ENCODE measurements at regions not wholly inside any gene's neighbourhood (a gene's known extent, or its start where the extent isn't known, plus 50 kb on each side); places are given as distances from the start of the nearest gene placed in this dataset.
"Not testable (repeated sequence)": the region's sequence is repeated elsewhere in the genome, so short reads cannot be mapped to it uniquely, and the experiment has no call there.

DNA sequence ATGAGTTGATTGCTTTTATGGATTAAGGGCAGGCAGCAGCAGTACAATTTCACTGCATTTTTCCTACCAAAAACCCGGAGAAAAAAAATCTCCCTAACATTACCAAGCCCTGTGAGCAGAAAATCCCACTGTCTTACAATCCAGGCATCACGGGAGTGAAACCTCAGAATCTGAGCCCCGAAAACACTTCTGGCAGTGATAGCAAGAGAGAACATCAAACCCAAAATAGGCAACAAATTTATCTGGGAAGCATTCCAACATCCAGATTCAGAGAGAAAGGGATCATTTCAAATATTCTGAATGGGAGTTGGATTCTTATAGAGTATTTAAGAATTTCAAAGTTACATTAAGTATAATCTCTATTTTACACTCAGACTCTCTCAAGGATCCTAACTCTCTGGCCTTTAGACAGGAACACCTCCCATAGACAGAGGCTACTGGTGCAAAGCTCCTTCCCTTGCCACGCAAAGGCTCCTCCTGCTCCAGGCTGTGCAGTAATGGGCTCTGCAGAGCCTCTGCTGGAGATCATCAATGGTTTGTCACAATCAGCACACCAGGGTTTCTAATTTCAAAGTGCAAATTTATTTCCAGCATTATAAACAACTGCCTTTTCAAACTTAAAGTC, 256.9 kb downstream of the PARM1 start:
- no peak for DNase-seq (ENCODE audit: low read depth)

DNA sequence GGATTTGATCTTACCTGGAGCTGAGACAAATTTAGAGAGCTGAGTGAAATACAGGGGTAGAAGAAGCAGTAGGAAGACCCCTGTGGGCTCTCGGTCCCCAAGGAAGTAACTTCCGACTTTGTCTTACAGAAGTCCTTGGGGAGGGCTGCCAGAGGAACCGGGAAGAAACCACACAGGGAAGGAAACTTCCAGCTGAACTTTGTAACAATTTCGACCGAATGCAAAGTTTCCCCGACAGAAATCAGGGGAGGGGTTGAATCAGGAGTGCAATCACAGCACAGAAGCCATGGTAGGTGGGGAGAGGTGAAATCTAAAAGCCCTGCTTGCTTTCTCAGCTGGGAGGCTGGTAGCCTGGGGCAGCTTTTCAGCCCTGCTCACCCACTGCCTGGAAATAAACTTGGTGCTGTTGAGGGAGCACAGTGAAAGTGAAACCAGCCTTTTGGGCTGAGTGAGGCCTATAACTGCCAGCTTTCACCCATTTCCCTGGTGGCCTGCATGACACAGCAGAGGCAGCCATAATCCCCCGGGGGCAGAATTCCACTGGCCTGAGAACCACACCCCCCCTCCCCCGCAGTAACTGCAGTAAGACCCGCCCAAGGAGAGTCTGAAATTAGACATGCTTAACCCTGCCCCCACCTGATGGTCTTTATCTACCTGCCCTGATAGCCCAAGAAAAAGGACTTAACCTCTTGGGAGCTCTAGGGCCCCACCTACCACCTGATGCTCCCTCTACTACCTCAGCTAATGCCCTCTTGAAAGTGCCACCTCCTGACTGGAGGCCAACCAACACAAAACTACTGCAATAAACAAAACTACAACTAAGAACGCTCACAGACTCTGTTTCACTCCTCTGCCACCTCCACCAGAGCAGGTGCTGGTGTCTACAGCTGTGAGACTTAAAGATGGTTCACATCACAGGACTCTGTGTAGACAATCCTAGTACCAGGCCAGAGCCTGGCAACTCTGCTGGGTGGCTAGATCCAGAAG, 248.2 kb downstream of the PARM1 start:
- peak; percentile 23 for DNase-seq (ENCODE audit: low read depth)

DNA sequence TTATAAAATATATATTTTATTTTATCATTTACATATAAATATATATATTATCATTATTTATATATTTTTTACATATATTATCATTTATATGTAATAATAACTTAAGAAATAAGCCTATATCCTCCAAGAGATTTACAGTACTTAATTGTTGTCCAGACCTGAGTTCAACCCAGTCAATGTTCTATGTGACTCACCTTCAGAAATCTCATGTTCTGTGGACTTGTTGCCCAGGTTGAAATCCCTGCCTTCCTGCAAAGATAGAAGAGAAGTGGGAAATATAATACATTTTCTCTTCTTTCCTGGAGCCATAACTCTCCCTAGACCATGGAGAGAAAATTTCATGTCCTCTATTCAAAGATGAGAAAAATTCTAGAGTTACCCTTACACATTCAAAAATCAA, 247.3 kb downstream of the PARM1 start:
- DNase-seq (ENCODE audit: low read depth), result no peak

DNA sequence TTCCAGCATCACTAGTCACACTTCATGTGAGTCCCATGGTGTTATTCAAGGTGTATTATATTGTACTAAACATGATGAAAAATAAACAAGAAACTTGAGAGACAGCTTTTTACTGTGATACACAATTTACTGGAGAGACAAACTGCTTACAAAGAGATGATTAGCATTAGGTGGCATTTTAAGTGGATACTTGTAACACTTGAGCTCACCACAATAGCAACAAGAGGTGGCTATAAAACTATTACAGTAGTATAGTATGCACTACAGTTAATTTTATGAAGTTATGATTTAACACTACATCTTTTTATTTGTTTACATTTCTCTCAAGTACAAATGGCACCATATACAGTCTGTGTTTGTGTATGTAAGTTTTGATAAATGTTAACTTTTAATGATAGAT, 246.6 kb downstream of the PARM1 start:
- no peak for DNase-seq (ENCODE audit: low read depth)

DNA sequence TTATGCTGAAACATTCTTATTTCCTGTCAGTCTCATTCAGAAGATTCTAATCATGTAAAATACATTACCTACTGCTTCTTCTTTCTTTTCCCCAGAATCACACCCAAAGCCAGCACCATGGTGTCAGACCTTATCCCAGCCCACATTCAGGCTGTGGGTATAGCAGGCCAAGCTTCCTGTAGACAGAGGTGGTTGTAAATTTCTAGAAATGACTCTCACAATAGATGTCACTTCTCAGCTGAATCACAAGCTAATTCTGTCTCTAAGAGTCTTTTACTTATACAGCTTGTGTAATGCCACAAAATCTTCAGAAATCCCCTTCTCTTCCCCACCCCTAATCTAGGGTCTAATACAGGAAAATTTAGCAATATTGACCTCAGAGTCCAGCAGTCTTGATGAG, 239.6 kb downstream of the PARM1 start:
- DNase-seq (ENCODE audit: low read depth), result no peak

DNA sequence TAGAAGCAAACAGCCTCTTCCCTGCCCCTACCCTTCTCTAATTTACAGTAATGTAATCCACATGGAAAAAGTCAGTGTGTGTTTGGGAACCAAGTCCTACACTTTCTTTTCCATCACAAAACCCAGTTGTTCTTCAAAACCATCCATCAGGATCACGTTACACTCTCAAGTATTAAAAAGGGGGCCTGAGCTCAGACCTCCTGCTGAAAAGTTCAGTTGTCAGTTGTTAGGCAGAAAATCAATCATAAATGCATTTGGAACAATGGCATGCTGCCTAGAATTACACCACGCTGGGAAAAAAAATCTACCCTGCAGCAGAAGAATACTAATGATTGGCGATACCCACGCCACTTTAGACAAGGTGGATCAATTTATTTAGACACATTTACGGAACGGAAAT, 236.5 kb downstream of the PARM1 start:
- DNase-seq (ENCODE audit: low read depth), result no peak

DNA sequence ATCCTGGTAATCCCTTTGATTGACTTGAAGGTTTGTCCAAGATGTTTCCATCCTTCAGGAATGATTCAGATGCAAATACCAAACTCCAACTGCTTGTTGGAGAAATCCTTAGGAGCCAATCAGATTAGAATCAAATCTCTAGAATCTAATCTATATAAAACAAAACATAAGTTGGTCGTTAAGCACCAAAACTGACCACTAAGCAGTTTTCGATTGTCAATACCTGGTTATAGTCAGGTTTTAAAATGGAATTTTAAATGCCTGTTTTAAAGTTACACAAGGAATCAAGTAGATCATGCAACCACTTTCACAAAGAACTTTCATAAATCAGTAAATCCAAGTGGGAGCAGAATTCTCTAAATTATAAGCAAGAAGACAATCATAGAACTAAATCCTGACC, 236.1 kb downstream of the PARM1 start:
- no peak for DNase-seq (ENCODE audit: low read depth)

DNA sequence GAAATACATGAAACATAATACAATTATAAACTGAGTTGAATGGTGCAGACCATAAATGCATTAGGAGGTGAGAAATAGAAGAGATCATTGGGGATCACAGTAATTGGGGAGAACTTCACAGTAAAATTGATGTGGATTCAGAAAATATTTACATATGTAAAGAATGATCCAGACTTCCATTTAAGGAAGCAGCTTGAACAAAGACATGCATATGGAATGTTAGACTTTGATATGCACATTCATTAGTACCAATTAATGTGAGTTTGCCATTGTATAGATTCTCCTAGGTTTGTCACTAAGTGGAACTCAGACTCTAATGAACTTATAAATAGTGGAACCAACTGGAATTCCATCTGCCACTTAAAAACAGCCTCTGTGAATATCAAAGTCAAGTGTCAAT, 235.6 kb downstream of the PARM1 start:
- no peak for DNase-seq (ENCODE audit: low read depth)

DNA sequence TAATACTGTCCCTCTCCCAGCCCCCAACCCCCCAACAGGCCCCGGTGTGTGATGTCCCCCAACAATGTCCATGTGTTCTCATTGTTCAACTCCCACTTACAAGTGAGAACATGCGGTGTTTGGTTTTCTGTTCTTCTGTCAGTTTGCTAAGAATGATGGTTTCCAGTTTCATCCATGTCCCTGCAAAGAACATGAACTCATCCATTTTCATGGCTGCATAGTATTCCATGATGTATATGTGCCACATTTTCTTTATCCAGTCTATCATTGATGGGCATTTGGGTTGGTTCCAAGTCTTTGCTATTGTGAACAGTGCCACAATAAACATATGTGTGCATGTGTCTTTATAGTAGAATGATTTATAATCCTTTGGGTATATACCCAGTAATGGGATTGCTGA, 232.2 kb downstream of the PARM1 start:
- not testable (repeated sequence) for DNase-seq (ENCODE audit: low read depth)

DNA sequence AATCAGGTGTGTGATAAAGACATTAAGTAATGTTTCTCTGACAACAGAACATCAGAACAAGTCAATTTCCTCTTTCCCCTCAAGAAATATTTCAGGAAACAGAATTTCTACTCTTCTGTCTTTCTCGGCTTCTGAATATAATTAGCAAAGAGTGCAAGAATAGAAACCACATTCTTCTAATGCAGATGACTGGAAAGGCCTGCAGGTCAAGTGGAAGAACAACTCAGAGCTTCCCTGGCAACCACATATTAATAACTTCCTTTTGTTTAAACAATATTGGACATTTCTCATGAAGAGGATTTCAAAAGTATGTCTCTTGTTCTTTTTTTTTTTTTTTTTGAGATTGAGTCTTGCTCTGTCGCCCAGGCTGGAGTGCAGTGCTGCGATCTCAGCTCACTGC, 225.5 kb downstream of the PARM1 start:
- DNase-seq (ENCODE audit: low read depth), result no peak

DNA sequence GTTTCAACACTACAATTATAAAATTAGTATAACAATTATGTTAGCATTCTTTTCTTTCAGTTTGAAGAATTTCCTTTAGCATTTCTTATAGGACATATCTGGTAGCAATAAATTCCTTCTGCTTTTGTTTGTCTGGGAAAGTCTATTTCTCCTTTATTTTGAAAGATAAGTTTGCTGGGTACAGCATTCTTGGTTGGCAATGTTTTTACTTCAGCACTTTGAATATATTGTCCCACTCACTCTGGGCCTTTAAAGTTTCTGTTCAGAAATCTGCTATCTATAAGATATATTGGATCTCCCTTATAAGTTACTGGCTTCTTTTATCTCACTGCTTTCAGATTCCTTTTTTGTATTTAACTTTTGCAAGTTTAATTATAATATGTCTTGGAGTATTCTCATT, 222.1 kb downstream of the PARM1 start:
- DNase-seq (ENCODE audit: low read depth), result no peak

DNA sequence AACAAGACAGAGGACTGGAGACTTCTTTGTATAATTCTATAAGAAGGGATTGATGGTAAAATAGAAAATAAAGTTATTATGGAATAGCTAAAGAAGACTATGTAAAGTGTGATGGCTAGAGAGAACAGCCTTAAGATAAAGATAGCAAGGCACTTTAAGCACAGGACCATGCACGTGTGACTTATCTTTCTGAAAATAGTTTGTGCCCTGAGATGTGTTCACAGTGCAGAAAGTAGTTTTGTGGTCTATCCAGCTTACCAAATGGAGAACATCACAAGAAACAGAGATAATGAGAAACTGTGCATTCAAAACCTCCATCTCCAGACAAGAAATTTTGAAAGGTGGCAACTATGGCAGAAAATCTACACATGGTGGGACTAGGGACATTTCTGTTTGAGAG, 213.3 kb downstream of the PARM1 start:
- no peak for DNase-seq (ENCODE audit: low read depth)

DNA sequence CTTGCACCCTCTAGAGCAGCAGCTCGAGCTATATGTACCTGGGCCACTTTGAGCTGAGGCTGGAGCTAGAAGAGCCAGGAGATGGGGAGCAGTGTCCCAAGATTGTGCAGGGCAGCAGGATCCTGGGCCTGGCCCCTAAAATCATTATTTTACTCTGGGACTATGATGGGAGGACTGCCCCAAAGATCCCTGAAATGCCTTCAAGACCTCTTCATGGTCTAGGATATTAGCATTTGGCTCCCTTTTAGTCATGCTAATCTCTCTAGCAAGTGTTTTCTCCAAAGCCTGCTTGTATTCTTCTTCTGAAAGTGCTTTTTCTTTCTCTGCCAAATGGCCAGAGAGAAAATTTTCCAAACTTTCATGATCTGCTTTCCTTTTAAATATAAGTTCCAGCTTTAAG, 211.6 kb downstream of the PARM1 start:
- DNase-seq (ENCODE audit: low read depth), result no peak

DNA sequence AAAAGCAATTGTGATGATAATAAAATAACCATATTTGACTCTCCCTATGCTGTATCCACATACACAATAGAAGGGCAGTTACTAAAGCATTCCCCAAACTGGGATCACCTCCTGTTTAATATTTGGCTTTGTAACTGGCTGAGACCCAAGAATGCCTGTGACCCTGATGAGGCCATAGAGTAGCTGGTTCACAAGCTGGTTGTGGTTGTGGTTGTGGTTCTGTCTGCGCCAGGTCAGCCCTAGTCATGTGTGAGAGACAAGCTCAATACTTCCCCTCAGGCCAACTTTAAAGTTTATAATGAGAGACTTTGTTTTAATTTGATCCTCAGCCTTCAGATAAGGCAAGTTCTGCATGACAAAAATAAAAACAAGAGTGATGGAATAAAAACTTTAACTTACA, 209.9 kb downstream of the PARM1 start:
- DNase-seq (ENCODE audit: low read depth), result peak; percentile 5

DNA sequence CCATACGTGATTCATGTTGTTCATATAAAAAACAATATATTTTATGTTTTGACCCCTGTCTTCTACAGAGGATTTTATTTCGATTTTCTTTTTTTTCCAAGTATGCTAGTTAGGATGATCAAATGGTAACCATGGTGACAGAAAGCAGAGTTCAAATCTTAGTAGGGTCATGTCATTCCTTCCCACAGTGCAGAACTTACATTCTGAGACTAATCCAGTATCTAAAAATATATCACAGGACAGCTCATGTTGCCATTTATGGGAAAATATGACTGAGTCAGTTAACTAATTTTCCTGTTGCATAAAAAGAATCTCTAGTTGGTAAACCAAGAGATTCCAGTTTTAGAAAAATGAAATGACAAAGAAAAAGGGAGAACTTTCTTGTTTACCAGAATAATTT, 209.5 kb downstream of the PARM1 start:
- DNase-seq (ENCODE audit: low read depth), result no peak

DNA sequence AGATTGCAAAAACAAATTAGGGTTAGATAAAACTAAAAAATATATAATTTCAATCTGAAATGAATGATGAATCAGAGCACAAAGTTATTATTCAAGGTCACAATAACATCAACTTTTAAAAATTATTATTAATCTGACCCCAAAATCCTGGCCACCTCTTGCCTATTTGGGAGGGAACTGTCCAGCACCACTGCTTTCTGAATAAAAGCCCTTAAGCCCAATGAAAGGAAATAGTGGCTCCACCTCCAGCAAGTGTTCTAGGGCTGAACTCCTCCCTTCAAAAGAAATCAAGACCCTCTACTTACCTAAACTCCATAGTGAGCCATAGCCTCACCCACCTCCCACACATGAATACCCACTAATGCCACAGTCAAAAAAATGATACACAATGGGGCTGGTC, 208.2 kb downstream of the PARM1 start:
- DNase-seq (ENCODE audit: low read depth), result no peak

DNA sequence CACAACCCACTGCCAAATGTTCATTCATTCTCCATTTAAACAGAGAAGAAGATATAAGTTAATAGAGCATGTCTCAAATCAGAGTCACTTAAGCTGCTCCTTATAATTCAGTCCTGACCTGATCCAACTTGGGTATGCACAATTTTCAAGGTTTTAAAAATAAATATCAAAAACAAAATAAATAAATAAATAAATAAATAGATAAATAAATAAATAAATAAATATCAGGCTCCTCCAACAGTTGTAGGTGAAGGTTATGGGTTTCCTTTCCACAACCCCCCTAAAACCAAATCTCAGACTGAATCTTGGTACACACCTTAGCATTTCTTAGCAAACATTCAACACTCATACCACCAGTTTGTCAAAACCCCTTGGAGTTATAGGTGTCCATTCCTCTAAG, 204.4 kb downstream of the PARM1 start:
- no peak for DNase-seq (ENCODE audit: low read depth)

DNA sequence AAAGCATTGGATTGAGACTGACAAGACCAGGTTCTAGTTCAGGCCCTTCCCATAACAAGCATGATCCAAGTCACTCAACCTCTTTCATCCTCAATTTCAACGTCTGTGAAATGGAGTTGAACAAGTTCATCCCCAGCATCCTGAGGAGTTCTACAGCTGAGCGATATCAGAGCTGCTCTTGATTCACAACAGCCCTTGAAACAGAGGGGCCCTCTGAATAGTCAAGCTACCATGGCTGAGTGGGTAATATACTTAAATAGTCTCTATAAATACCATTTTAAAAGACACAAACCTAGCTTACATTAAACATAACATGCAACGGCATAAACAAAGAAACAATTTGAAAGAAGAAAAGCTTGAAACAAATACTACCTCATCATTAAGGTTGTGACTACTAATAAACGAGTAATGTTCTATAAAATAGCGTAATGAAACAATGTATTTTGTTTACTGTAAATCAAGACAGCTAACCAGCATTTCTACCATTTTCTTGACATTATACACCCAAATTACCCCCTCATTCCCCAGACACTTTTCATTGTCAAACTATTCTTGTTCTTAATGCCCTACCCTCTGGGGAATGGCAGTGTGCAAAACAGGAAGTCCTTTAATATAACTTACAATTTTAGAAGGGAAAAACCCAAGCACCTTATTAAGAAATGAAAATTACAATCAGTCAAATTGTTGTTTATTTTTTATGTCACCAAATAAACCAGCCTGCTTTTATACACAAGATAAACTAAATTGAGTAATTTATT, 202.3 kb downstream of the PARM1 start:
- DNase-seq (ENCODE audit: low read depth), result no peak

DNA sequence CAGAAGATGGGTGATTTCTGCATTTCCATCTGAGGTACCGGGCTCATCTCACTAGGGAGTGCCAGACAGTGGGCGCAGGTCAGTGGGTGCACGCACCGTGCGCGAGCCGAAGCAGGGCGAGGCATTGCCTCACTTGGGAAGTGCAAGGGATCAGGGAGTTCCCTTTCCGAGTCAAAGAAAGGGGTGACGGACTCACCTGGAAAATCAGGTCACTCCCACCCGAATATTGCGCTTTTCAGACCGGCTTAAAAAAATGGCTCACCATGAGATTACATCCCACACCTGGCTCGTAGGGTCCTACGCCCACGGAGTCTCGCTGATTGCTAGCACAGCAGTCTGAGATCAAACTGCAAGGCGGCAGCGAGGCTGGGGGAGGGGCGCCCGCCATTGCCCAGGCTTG, 194.0 kb downstream of the PARM1 start:
- not testable (repeated sequence) for DNase-seq (ENCODE audit: low read depth)

DNA sequence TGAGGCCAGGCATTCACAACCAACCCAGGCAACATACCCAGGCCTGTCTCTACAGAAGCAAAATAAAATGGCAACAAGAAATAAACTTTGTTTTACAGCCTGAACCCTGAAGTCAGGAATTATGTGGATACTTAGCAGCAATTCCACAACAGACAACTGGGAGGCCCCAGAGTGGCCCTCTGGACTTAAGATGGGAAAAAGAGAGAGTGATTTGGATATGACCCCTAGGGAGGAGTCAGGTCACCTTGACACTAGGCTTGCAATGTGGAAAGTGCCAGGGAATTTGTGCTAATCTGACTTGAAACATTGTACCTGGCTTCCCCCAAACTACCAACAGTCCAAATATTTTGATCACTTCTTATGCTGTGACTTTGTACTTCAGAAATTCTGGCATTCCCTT, 193.1 kb downstream of the PARM1 start:
- DNase-seq (ENCODE audit: low read depth), result no peak

DNA sequence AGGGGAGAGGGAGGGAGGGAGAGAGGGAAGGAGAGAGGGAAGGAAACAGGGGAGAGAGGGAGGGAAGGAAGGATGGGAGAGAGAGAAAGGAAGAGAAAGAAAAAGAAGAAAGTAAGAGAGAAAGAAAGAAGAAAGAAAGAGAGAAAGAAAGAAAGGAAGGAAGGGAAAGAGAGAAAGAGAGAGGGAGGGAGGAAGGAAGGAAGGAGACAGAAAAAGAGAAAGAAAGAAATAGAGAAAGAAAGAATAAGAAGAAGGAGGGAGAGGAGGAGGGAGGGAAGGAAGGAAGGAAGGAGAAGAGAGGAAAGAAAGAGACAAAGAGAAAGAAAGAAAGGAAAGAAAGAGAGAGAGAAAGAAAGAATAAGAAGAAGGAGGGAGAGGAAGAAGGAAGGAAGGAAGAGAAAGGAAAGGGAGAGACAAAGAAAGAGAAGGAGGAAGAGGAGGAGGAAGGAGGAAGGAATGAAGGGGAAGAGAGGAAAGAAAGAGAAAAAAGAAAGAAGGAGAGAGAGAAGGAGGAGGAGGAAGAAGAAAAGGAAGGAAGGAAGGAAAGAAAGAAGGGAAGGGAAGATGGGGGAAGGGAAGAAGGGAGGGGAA, 189.6 kb downstream of the PARM1 start:
- no peak for DNase-seq (ENCODE audit: low read depth)

DNA sequence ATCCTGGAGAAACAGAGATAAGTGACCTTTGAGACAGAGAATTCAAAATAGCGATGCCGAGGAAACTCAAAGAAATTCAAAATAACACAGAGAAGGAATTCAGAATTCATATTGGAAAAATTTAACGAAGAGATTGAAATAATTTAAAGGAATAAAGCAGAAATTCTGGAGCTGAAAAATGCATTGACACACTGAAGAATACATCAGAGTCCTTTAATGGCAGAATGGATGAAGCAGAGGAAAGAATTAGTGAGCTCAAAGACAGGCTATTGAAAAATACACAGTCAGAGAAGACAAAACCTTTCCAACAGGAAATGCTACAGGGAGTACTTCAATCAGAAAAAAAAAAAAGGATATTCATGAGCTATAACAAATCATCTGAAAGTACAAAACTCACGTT, 185.8 kb downstream of the PARM1 start:
- no peak for DNase-seq (ENCODE audit: low read depth)
